SH-SY5Y (cell line): ENCODE measurements at regions not wholly inside any gene's neighbourhood (a gene's known extent, or its start where the extent isn't known, plus 50 kb on each side); places are given as distances from the start of the nearest gene placed in this dataset.

Experiments
- GATA2 ChIP-seq: IDR thresholded peaks from 2 replicates; pipeline ENCODE4 v1.6.1; 2011; ENCODE audit warnings: mild to moderate bottlenecking, low read depth, low read length
- GATA3 ChIP-seq: IDR thresholded peaks from 2 replicates; pipeline ENCODE4 v1.6.1; 2011; ENCODE audit warnings: low read depth, mild to moderate bottlenecking, low read length, moderate library complexity

DNA sequence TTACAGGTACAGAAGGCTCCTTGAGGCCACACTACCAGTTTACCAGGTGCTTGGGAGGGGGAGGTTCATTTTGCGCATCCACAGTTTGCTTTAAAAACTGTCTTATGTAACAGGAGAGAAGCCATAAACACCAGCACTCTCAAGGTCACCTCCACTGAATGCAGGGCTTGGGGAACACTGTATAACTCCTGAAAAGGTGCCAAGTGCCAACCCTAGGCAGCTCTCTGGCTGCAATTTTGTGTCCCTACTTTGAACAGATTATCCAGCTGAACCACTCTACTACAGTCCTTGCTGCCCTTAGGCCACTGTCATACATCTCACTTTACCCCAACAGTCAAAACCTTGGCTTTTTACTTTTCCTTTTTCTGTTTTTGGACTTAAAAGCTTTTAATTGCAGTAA, 507.9 kb downstream of the SMARCA1 start:
- no peak for TF ChIP-seq GATA2
- TF ChIP-seq GATA3: no peak
